ENCODE measurements at regions not wholly inside any gene's neighbourhood (a gene's known extent, or its start where the extent isn't known, plus 50 kb on each side); places are given as distances from the start of the nearest gene placed in this dataset.
A peak's percentile ranks its signal among the peaks of the same experiment; 100 is the strongest.
"Not testable (repeated sequence)": the region's sequence is repeated elsewhere in the genome, so short reads cannot be mapped to it uniquely, and the experiment has no call there.

GRCh38 chr7:49645296-49645695 is 128.1 kb upstream of the VWC2 start:
- Histone ChIP-seq H3K4me3 (ENCODE audit: insufficient read length, low read depth) (no peak overlapping the region), H3K9me3 (ENCODE audit: insufficient read depth, low read length) (peaks cover 10% of the 10 kb centered on the region; the same call in 1 of the 2 replicates), H3K9ac (ENCODE audit: insufficient read length, low read depth) (no peak overlapping the region), H3K4me1 (ENCODE audit: insufficient read depth, insufficient read length) (peaks cover 5% of the 10 kb centered on the region), H3K36me3 (ENCODE audit: insufficient read depth, insufficient read length, low read length) (no peaks in the 10 kb centered on the region), H3K27me3 (ENCODE audit: insufficient read depth, insufficient read length) (no peaks in the 10 kb centered on the region)
- no peak for TF ChIP-seq SUZ12 (IDR thresholded peaks at IDR 0.05; ENCODE audit: extremely low read depth, insufficient read depth, insufficient read length)
- no peak for TF ChIP-seq ZNF274 (IDR thresholded peaks at IDR 0.05; ENCODE audit: low read depth, low read length)
- no peak for TF ChIP-seq YY1 (IDR thresholded peaks at IDR 0.05; ENCODE audit: insufficient read depth, insufficient read length)
- DNase-seq (ENCODE audit: low read depth, low spot score): no peak

DNA sequence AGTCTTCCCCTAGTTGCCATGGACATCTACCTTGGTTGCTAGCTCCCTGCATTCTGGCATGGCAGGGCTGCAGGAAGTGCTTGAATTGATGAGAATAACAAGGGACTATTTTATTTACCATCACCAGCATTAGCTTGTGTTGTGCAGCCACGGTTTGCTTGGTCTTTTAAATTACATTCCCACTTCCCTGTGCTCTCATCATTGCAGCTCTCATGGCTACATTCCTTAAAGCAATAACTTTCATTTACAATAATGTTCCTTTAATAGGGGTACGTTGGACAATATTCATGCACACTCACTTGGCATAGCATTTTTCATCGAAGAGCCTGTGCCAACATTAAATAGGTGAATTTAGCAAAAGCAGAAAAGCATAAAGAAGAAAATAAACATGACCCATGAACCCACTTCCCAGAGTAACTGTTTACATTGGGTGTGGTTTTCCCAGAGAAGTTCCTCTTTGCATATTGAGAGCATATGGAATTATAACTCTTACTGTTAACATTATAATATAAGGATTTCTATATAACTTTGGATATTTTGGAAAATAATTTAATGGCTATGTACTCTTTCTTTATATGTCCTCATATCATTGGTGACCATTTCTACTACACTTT is 113.2 kb upstream of the VWC2 start:
- no peak overlapping the region for H3K4me3 ChIP-seq (ENCODE audit: insufficient read length, low read depth)
- no peaks in the 10 kb centered on the region for H3K27me3 ChIP-seq (ENCODE audit: insufficient read depth, insufficient read length)
- no peaks in the 10 kb centered on the region for H3K9me3 ChIP-seq (ENCODE audit: insufficient read depth, low read length)
- H3K9ac ChIP-seq (ENCODE audit: insufficient read length, low read depth): no peak overlapping the region
- H3K36me3 ChIP-seq (ENCODE audit: insufficient read depth, insufficient read length, low read length): no peaks in the 10 kb centered on the region
- H3K4me1 ChIP-seq (ENCODE audit: insufficient read depth, insufficient read length): no peaks in the 10 kb centered on the region
- DNase-seq (ENCODE audit: low read depth, low spot score): no peak
- no peak for TF ChIP-seq YY1 (IDR thresholded peaks at IDR 0.05; ENCODE audit: insufficient read depth, insufficient read length)

- Histone ChIP-seq H3K4me1 (ENCODE audit: insufficient read depth, insufficient read length) (no peaks in the 10 kb centered on the region), H3K27me3 (ENCODE audit: insufficient read depth, insufficient read length) (no peaks in the 10 kb centered on the region), H3K9ac (ENCODE audit: insufficient read length, low read depth) (no peak overlapping the region), H3K4me3 (ENCODE audit: insufficient read length, low read depth) (no peak overlapping the region), H3K9me3 (ENCODE audit: insufficient read depth, low read length) (no peaks in the 10 kb centered on the region), H3K36me3 (ENCODE audit: insufficient read depth, insufficient read length, low read length) (no peaks in the 10 kb centered on the region)
- DNase-seq (ENCODE audit: low read depth, low spot score): no peak
- TF ChIP-seq ZNF274 (IDR thresholded peaks at IDR 0.05; ENCODE audit: low read depth, low read length) (no peak), YY1 (IDR thresholded peaks at IDR 0.05; ENCODE audit: insufficient read depth, insufficient read length) (no peak), SUZ12 (IDR thresholded peaks at IDR 0.05; ENCODE audit: extremely low read depth, insufficient read depth, insufficient read length) (no peak)
Observed at GRCh38 chr7:49660976-49661375, 112.5 kb upstream of the VWC2 start.

DNA sequence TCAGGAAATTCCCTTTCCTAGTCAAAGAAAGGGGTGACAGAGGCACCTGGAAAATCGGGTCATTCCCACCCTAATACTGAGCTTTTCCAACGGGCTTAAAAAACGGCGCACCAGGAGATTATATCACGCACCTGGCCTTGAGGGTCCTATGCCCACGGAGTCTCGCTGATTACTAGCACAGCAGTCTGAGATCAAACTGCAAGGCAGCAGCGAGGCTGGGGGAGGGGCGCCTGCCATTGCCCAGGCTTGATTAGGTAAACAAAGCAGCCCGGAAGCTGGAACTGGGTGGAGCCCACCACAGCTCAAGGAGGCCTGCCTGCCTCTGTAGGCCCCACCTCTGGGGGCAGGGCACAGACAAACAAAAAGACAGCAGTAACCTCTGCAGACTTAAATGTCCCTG is 107.5 kb upstream of the VWC2 start:
- DNase-seq (ENCODE audit: low read depth, low spot score); H3K9ac ChIP-seq (ENCODE audit: insufficient read length, low read depth); H3K4me1 ChIP-seq (ENCODE audit: insufficient read depth, insufficient read length); H3K27me3 ChIP-seq (ENCODE audit: insufficient read depth, insufficient read length); H3K36me3 ChIP-seq (ENCODE audit: insufficient read depth, insufficient read length, low read length); H3K4me3 ChIP-seq (ENCODE audit: insufficient read length, low read depth); H3K9me3 ChIP-seq (ENCODE audit: insufficient read depth, low read length): not testable (repeated sequence)

- Histone ChIP-seq H3K9ac (ENCODE audit: insufficient read length, low read depth) (no peak overlapping the region), H3K27me3 (ENCODE audit: insufficient read depth, insufficient read length) (no peaks in the 10 kb centered on the region), H3K4me3 (ENCODE audit: insufficient read length, low read depth) (no peak overlapping the region), H3K4me1 (ENCODE audit: insufficient read depth, insufficient read length) (peaks cover 6% of the 10 kb centered on the region), H3K36me3 (ENCODE audit: insufficient read depth, insufficient read length, low read length) (no peaks in the 10 kb centered on the region), H3K9me3 (ENCODE audit: insufficient read depth, low read length) (peaks cover 5% of the 10 kb centered on the region; the same call in 1 of the 2 replicates)
- TF ChIP-seq ZNF274 (IDR thresholded peaks at IDR 0.05; ENCODE audit: low read depth, low read length) (no peak), YY1 (IDR thresholded peaks at IDR 0.05; ENCODE audit: insufficient read depth, insufficient read length) (no peak), SUZ12 (IDR thresholded peaks at IDR 0.05; ENCODE audit: extremely low read depth, insufficient read depth, insufficient read length) (no peak)
- no peak for DNase-seq (ENCODE audit: low read depth, low spot score)
Observed at GRCh38 chr7:49666764-49667163, 106.7 kb upstream of the VWC2 start.

GRCh38 chr7:49669285-49669684 is 104.2 kb upstream of the VWC2 start:
- TF ChIP-seq ZNF274 (IDR thresholded peaks at IDR 0.05; ENCODE audit: low read depth, low read length) (no peak), YY1 (IDR thresholded peaks at IDR 0.05; ENCODE audit: insufficient read depth, insufficient read length) (no peak), SUZ12 (IDR thresholded peaks at IDR 0.05; ENCODE audit: extremely low read depth, insufficient read depth, insufficient read length) (no peak)
- Histone ChIP-seq H3K9ac (ENCODE audit: insufficient read length, low read depth) (no peak overlapping the region), H3K4me3 (ENCODE audit: insufficient read length, low read depth) (no peak overlapping the region), H3K27me3 (ENCODE audit: insufficient read depth, insufficient read length) (no peaks in the 10 kb centered on the region), H3K36me3 (ENCODE audit: insufficient read depth, insufficient read length, low read length) (no peaks in the 10 kb centered on the region), H3K9me3 (ENCODE audit: insufficient read depth, low read length) (peaks cover 5% of the 10 kb centered on the region; the same call in 1 of the 2 replicates), H3K4me1 (ENCODE audit: insufficient read depth, insufficient read length) (peaks cover 6% of the 10 kb centered on the region)
- peak; percentile 22 for DNase-seq (ENCODE audit: low read depth, low spot score)

DNA sequence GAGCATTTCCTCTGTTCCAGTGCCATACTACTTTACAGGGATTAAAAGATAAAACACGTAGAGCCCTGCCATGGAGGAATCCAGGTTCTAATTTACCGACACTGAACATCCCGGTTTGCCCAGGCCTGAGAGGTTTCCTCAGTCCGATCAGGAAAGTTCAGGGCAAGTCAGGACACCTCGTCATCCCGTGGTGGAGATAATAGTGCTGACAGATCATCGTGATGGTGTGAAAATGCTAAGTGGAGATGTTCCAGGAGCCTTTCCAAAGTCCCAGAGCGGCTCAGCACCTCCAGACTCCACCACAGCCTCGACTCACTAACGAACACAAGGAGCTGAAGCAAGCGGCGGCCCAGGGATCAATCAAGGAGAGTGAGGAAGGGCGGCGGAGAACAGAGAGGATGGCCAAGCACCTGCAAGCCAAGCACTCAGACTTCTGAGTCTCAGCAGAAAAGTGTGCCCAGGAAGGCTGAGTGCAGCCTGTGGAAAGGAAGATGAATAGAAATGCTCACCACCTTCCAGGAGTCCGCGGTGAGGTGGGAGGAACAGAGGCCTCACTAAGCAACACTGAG is 103.7 kb upstream of the VWC2 start:
- Histone ChIP-seq H3K9me3 (ENCODE audit: insufficient read depth, low read length) (peaks cover 5% of the 10 kb centered on the region; the same call in 1 of the 2 replicates), H3K36me3 (ENCODE audit: insufficient read depth, insufficient read length, low read length) (no peaks in the 10 kb centered on the region), H3K4me3 (ENCODE audit: insufficient read length, low read depth) (no peak overlapping the region), H3K4me1 (ENCODE audit: insufficient read depth, insufficient read length) (peaks cover 6% of the 10 kb centered on the region), H3K9ac (ENCODE audit: insufficient read length, low read depth) (no peak overlapping the region), H3K27me3 (ENCODE audit: insufficient read depth, insufficient read length) (no peaks in the 10 kb centered on the region)
- TF ChIP-seq SUZ12 (IDR thresholded peaks at IDR 0.05; ENCODE audit: extremely low read depth, insufficient read depth, insufficient read length): no peak
- TF ChIP-seq YY1 (IDR thresholded peaks at IDR 0.05; ENCODE audit: insufficient read depth, insufficient read length): no peak
- no peak for DNase-seq (ENCODE audit: low read depth, low spot score)
